ENCODE measurements at regions not wholly inside any gene's neighbourhood (a gene's known extent, or its start where the extent isn't known, plus 50 kb on each side); places are given as distances from the start of the nearest gene placed in this dataset.
"Not testable (repeated sequence)": the region's sequence is repeated elsewhere in the genome, so short reads cannot be mapped to it uniquely, and the experiment has no call there.

DNA sequence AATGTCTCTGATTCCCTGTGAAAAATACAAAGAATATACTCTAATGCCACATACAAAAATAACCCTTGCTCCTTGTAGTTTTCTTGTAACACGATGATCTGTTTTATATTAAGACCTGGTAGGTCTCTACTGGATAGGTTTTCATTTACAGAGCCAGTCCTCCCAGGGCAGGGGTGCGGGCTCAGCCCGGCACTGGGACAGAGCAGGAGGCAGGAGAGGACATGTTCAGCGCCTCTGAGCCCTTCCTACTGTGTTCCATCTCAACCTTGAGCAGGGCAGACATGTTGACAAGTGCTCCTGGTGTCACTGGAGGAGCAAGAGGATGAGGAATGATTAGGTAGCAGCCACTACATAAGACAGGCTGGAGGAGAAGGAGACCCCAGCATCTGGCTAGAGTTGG is 335.5 kb downstream of the INSIG2 start:
- H3K27me3 ChIP-seq (replicated peaks; ENCODE audit: insufficient read depth, low read depth, low read length, poor library complexity) = no peaks in the 10 kb centered on the region
- no peak for TF ChIP-seq EZH2 (IDR thresholded peaks at IDR 0.05; ENCODE audit: borderline replicate concordance, low read depth, low read length, poor library complexity, severe bottlenecking)
- TF ChIP-seq CTCF (conservative IDR thresholded peaks at IDR 0.05; ENCODE audit: low read depth, low read length) = no peak
- ChIA-PET CTCF (no interaction called here), POLR2A (ENCODE audit: low non-redundant PET) (no interaction called here)
- H3K27ac ChIP-seq (ENCODE audit: low read depth, low read length, poor library complexity, severe bottlenecking) = no peak overlapping the region
- no peaks in the 10 kb centered on the region for H3K9me3 ChIP-seq (ENCODE audit: low read depth, low read length, poor library complexity, severe bottlenecking)
- H3K4me1 ChIP-seq (ENCODE audit: insufficient read depth, low read length, poor library complexity, severe bottlenecking) = no peaks in the 10 kb centered on the region
- no TSS peak for BruUV-seq (replicated peaks)
- intact Hi-C loops (cut with micrococcal nuclease; ENCODE audit: unreplicated experiment) = no loop called here
- no peak overlapping the region for H3K4me3 ChIP-seq (ENCODE audit: low read depth, low read length, poor library complexity, severe bottlenecking)
- H3K36me3 ChIP-seq (ENCODE audit: insufficient read depth, low read length, poor library complexity, severe bottlenecking) = no peaks in the 10 kb centered on the region
- DNase-seq (ENCODE audit: low spot score) = no peak

GRCh38 chr2:118421648-118422047 is 333.4 kb downstream of the INSIG2 start:
- H3K36me3 ChIP-seq (ENCODE audit: insufficient read depth, low read length, poor library complexity, severe bottlenecking) = no peaks in the 10 kb centered on the region
- no peak overlapping the region for H3K4me3 ChIP-seq (ENCODE audit: low read depth, low read length, poor library complexity, severe bottlenecking)
- H3K4me1 ChIP-seq (ENCODE audit: insufficient read depth, low read length, poor library complexity, severe bottlenecking) = no peaks in the 10 kb centered on the region
- ChIA-PET CTCF (no interaction called here), POLR2A (ENCODE audit: low non-redundant PET) (no interaction called here)
- BruUV-seq (replicated peaks) = no TSS peak
- intact Hi-C loops (cut with micrococcal nuclease; ENCODE audit: unreplicated experiment) = no loop called here
- no peak overlapping the region for H3K27ac ChIP-seq (ENCODE audit: low read depth, low read length, poor library complexity, severe bottlenecking)
- H3K9me3 ChIP-seq (ENCODE audit: low read depth, low read length, poor library complexity, severe bottlenecking) = no peaks in the 10 kb centered on the region
- H3K27me3 ChIP-seq (replicated peaks; ENCODE audit: insufficient read depth, low read depth, low read length, poor library complexity) = no peaks in the 10 kb centered on the region
- TF ChIP-seq EZH2 (IDR thresholded peaks at IDR 0.05; ENCODE audit: borderline replicate concordance, low read depth, low read length, poor library complexity, severe bottlenecking) = no peak
- TF ChIP-seq CTCF (conservative IDR thresholded peaks at IDR 0.05; ENCODE audit: low read depth, low read length) = no peak
- DNase-seq (ENCODE audit: low spot score) = no peak

- no peak for DNase-seq (ENCODE audit: low spot score)
- BruUV-seq (replicated peaks) = no TSS peak
- H3K4me3 ChIP-seq (ENCODE audit: low read depth, low read length, poor library complexity, severe bottlenecking) = no peak overlapping the region
- no peaks in the 10 kb centered on the region for H3K36me3 ChIP-seq (ENCODE audit: insufficient read depth, low read length, poor library complexity, severe bottlenecking)
- no peaks in the 10 kb centered on the region for H3K4me1 ChIP-seq (ENCODE audit: insufficient read depth, low read length, poor library complexity, severe bottlenecking)
- no peaks in the 10 kb centered on the region for H3K9me3 ChIP-seq (ENCODE audit: low read depth, low read length, poor library complexity, severe bottlenecking)
- no peak overlapping the region for H3K27ac ChIP-seq (ENCODE audit: low read depth, low read length, poor library complexity, severe bottlenecking)
- ChIA-PET CTCF (no interaction called here), POLR2A (ENCODE audit: low non-redundant PET) (no interaction called here)
- intact Hi-C loops (cut with micrococcal nuclease; ENCODE audit: unreplicated experiment) = no loop called here
- no peaks in the 10 kb centered on the region for H3K27me3 ChIP-seq (replicated peaks; ENCODE audit: insufficient read depth, low read depth, low read length, poor library complexity)
- TF ChIP-seq CTCF (conservative IDR thresholded peaks at IDR 0.05; ENCODE audit: low read depth, low read length) (no peak), EZH2 (IDR thresholded peaks at IDR 0.05; ENCODE audit: borderline replicate concordance, low read depth, low read length, poor library complexity, severe bottlenecking) (no peak)
Measured at GRCh38 chr2:118417406-118418120, 329.3 kb downstream of the INSIG2 start.

DNA sequence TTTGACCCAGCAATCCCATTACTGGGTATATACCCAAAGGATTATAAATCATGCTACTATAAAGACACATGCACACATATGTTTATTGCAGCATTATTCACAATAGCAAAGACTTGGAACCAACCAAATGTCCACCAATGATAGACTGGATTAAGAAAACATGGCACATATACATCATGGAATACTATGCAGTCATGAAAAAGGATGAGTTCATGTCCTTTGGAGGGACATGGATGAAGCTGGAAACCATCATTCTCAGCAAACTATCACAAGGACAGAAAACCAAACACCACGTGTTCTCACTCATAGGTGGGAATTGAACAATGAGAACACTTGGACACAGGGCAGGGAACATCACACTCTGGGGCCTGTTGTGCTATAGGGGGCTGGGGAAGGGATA is 326.9 kb downstream of the INSIG2 start:
- POLR2A ChIA-PET (ENCODE audit: low non-redundant PET); DNase-seq (ENCODE audit: low spot score); intact Hi-C loops (cut with micrococcal nuclease; ENCODE audit: unreplicated experiment); BruUV-seq (replicated peaks); H3K4me1 ChIP-seq (ENCODE audit: insufficient read depth, low read length, poor library complexity, severe bottlenecking); H3K27me3 ChIP-seq (replicated peaks; ENCODE audit: insufficient read depth, low read depth, low read length, poor library complexity); H3K4me3 ChIP-seq (ENCODE audit: low read depth, low read length, poor library complexity, severe bottlenecking); H3K36me3 ChIP-seq (ENCODE audit: insufficient read depth, low read length, poor library complexity, severe bottlenecking); H3K27ac ChIP-seq (ENCODE audit: low read depth, low read length, poor library complexity, severe bottlenecking); H3K9me3 ChIP-seq (ENCODE audit: low read depth, low read length, poor library complexity, severe bottlenecking); CTCF ChIA-PET: not testable (repeated sequence)

Measured in A673 (cell line).